ENCODE measurements at regions not wholly inside any gene's neighbourhood (a gene's known extent, or its start where the extent isn't known, plus 50 kb on each side); places are given as distances from the start of the nearest gene placed in this dataset.

- no peak for TF ChIP-seq CTCF (IDR thresholded peaks at IDR 0.05)
- no peak for TF ChIP-seq POLR2A (IDR thresholded peaks at IDR 0.05)
Observed at GRCh38 chr7:92973293-92973731, 136.9 kb upstream of the CDK6 start.
